HCT116 (cell line): ENCODE measurements at regions not wholly inside any gene's neighbourhood (a gene's known extent, or its start where the extent isn't known, plus 50 kb on each side); places are given as distances from the start of the nearest gene placed in this dataset.

Experiments
- ATAC-seq: fragments of 200-7000 bp; cut with Tn5 transposase; 2 replicates; pipeline ENCODE4 v1.9.1; 2020; ENCODE audit warnings: mild to moderate bottlenecking, moderate library complexity
- BruUV-seq: library from RNA; stranded (reverse); fragments of 400-500 nt; replicated peaks from 2 replicates; lab custom pipeline; 2021; lab: Mats Ljungman, UMichigan
- CTCF ChIA-PET: fragments of 300-600 bp; sonication (Branson Sonifier 250); formaldehyde crosslinking; loops from one replicate; lab custom pipeline; 2021; ENCODE audit warnings: antibody characterized with exemption; lab: Charles Lee
- POLR2A ChIA-PET: fragments of 300-600, 350-600 bp; sonication (Branson Sonifier 250); formaldehyde crosslinking; loops from one replicate; lab custom pipeline; 2021; ENCODE audit warnings: antibody characterized with exemption; lab: Charles Lee
- RAD21 ChIA-PET, 2 experiments: fragments of 300-600 bp; sonication (Branson Sonifier 250); formaldehyde crosslinking; loops; one replicate each; lab custom pipeline; 2023; ENCODE audit warnings: low total read pairs in 2 of 2; ENCODE audit not compliant: uncharacterized antibody in 2 of 2, unreplicated experiment in 2 of 2, low non-redundant PET in 1 of 2; lab: Charles Lee
- DNase-seq: peaks from one replicate; pipeline ENCODE4 v3.0.0-alpha.2; 2010; ENCODE audit warnings: low read depth, low spot score
- H2AFZ ChIP-seq: fragments of 200-600 bp; shearing (Covaris generic), sonication (generic); 2 replicates; pipeline ENCODE4 v1.6.1; 2017; ENCODE audit warnings: low read depth, mixed run types, mixed read lengths, antibody characterized with exemption, low read length; ENCODE audit not compliant: poor library complexity, severe bottlenecking
- H3K27ac ChIP-seq: 2 replicates; pipeline ENCODE4 v1.5.1; 2012; ENCODE audit warnings: low read depth, low read length
- H3K27me3 ChIP-seq: fragments of 200-600 bp; sonication (generic); 2 replicates; pipeline ENCODE4 v1.6.1; 2016; ENCODE audit warnings: mixed run types, low read length, mixed read lengths; ENCODE audit not compliant: insufficient read depth
- H3K36me3 ChIP-seq, 2 experiments: fragments of 200-500 bp in 1 of 2; fragments of 200-600 bp in 1 of 2; sonication (Bioruptor generic) in 1 of 2; sonication (generic) in 1 of 2; 2 replicates each; pipeline versions ENCODE4 v1.5.1 to v1.6.1; 2014 to 2016; ENCODE audit warnings: low read length in 2 of 2, inconsistent platforms in 1 of 2, mixed read lengths in 1 of 2, mixed run types in 1 of 2; ENCODE audit not compliant: insufficient read depth in 2 of 2, control insufficient read depth in 1 of 2
- H3K4me1 ChIP-seq, 2 experiments: fragments of 200-600 bp in 1 of 2; sonication (generic) in 1 of 2; 2 replicates each; pipeline versions ENCODE4 v1.5.1 to v1.6.1; 2012 to 2017; ENCODE audit warnings: low read length in 2 of 2, inconsistent platforms in 1 of 2, mild to moderate bottlenecking in 1 of 2, mixed read lengths in 1 of 2, mixed run types in 1 of 2, moderate library complexity in 1 of 2; ENCODE audit not compliant: insufficient read depth in 2 of 2, control insufficient read depth in 1 of 2
- H3K4me2 ChIP-seq: fragments of 200-600 bp; sonication (generic); 2 replicates; pipeline ENCODE4 v1.6.1; 2017; ENCODE audit warnings: mixed run types, low read length, mixed read lengths
- H3K4me3 ChIP-seq, 2 experiments: fragments of 200-600 bp in 1 of 2; sonication (generic) in 1 of 2; replicated peaks in 1 of 2; 2 replicates each; pipeline ENCODE4 v1.5.1; 2011 to 2016; ENCODE audit warnings: low read length in 2 of 2, control low read depth in 1 of 2, low read depth in 1 of 2, mild to moderate bottlenecking in 1 of 2, mixed read lengths in 1 of 2, mixed run types in 1 of 2
- H3K79me2 ChIP-seq: fragments of 200-600 bp; sonication (generic); 2 replicates; pipeline ENCODE4 v1.6.1; 2017; ENCODE audit warnings: mild to moderate bottlenecking, mixed run types, low read length, moderate library complexity, mixed read lengths; ENCODE audit not compliant: insufficient read depth
- H3K9ac ChIP-seq: fragments of 200-600 bp; sonication (generic); 2 replicates; pipeline ENCODE4 v1.6.1; 2016; ENCODE audit warnings: low read length, mixed read lengths
- H3K9me2 ChIP-seq: fragments of 200-600 bp; sonication (generic), shearing (Covaris generic); 2 replicates; pipeline ENCODE4 v1.6.1; 2017; ENCODE audit warnings: mixed run types, mild to moderate bottlenecking, moderate library complexity; ENCODE audit not compliant: insufficient read depth
- H3K9me3 ChIP-seq, 2 experiments: fragments of 200-500 bp in 1 of 2; fragments of 200-600 bp in 1 of 2; sonication (Bioruptor generic) in 1 of 2; sonication (generic) in 1 of 2; 2 replicates each; pipeline ENCODE4 v1.6.1; 2014 to 2017; ENCODE audit warnings: low read length in 2 of 2, mixed read lengths in 2 of 2, inconsistent platforms in 1 of 2, low read depth in 1 of 2, mild to moderate bottlenecking in 1 of 2, mixed run types in 1 of 2, moderate library complexity in 1 of 2; ENCODE audit not compliant: control insufficient read depth in 1 of 2, insufficient read depth in 1 of 2
- H4K20me1 ChIP-seq: fragments of 200-600 bp; sonication (generic), shearing (Covaris generic); 2 replicates; pipeline ENCODE4 v1.6.1; 2017; ENCODE audit warnings: mixed run types, mild to moderate bottlenecking, moderate library complexity; ENCODE audit not compliant: insufficient read depth
- ATF3 ChIP-seq: IDR thresholded peaks from 2 replicates; pipeline ENCODE4 v1.6.1; 2012
- CEBPB ChIP-seq: IDR thresholded peaks from 2 replicates; pipeline ENCODE4 v1.6.1; 2012; ENCODE audit warnings: low read depth
- CTCF ChIP-seq, 3 experiments: fragments of 200-600 bp in 1 of 3; sonication (generic) in 1 of 3; IDR thresholded peaks in 2 of 3; conservative IDR thresholded peaks in 1 of 3; 2 replicates each; pipeline ENCODE4 v1.5.1; 2012 to 2017; ENCODE audit warnings: low read depth in 2 of 3, low read length in 2 of 3, antibody characterized with exemption in 1 of 3, borderline replicate concordance in 1 of 3, control low read depth in 1 of 3, mild to moderate bottlenecking in 1 of 3, mixed read lengths in 1 of 3, mixed run types in 1 of 3, moderate library complexity in 1 of 3; ENCODE audit not compliant: insufficient read depth in 1 of 3
- EGR1 ChIP-seq: IDR thresholded peaks from 2 replicates; pipeline ENCODE4 v1.6.1; 2012; ENCODE audit warnings: low read depth
- ELF1 ChIP-seq: IDR thresholded peaks from 2 replicates; pipeline ENCODE4 v1.6.1; 2012; ENCODE audit warnings: low read depth, borderline replicate concordance
- EZH2 ChIP-seq: fragments of 200-600 bp; sonication (generic); IDR thresholded peaks from 2 replicates; pipeline ENCODE4 v1.6.1; 2017; ENCODE audit warnings: antibody characterized with exemption, mixed run types
- EZH2phosphoT487 ChIP-seq: fragments of 200-600 bp; IDR thresholded peaks from 2 replicates; pipeline ENCODE4 v1.6.1; 2018; ENCODE audit warnings: antibody characterized with exemption, borderline replicate concordance
- FOSL1 ChIP-seq: IDR thresholded peaks from 2 replicates; pipeline ENCODE4 v1.6.1; 2012; ENCODE audit warnings: low read depth
- JUND ChIP-seq: IDR thresholded peaks from 2 replicates; pipeline ENCODE4 v1.6.1; 2012
- MAX ChIP-seq: IDR thresholded peaks from 2 replicates; pipeline ENCODE4 v1.6.1; 2012
- POLR2AphosphoS5 ChIP-seq: IDR thresholded peaks from 2 replicates; pipeline ENCODE4 v1.6.1; 2011; ENCODE audit warnings: mild to moderate bottlenecking, low read depth, low read length, moderate library complexity
- RAD21 ChIP-seq: IDR thresholded peaks from 2 replicates; pipeline ENCODE4 v1.6.1; 2012; ENCODE audit warnings: low read depth, mild to moderate bottlenecking
- SIN3A ChIP-seq: IDR thresholded peaks from 2 replicates; pipeline ENCODE4 v1.6.1; 2012; ENCODE audit warnings: low read depth
- SP1 ChIP-seq: IDR thresholded peaks from 2 replicates; pipeline ENCODE4 v1.6.1; 2012; ENCODE audit warnings: low read depth
- TCF7L2 ChIP-seq: IDR thresholded peaks from 2 replicates; pipeline ENCODE4 v1.7.0; 2011; ENCODE audit warnings: borderline replicate concordance, inconsistent platforms; ENCODE audit not compliant: insufficient read depth, insufficient read length; ENCODE audit errors: extremely low read depth
- ZBTB33 ChIP-seq: IDR thresholded peaks from 2 replicates; pipeline ENCODE4 v1.6.1; 2011; ENCODE audit warnings: mild to moderate bottlenecking, low read length, moderate library complexity; ENCODE audit not compliant: insufficient replicate concordance; ENCODE audit errors: extremely low read depth
- ZFX ChIP-seq: fragments of 450-650 bp; IDR thresholded peaks from 2 replicates; pipeline ENCODE4 v1.6.1; 2017
- intact Hi-C: fragments of 100-400 bp; cut with micrococcal nuclease; formaldehyde crosslinking; loops from 2 replicates; pipeline ENCODE4 v1.10.0; 2022

GRCh38 chr17:63033142-63033541, 67.1 kb downstream of the TANC2 start:
- CTCF ChIA-PET, result interaction anchor here (1.6 kb wide), 1 partner anchor 9 kb away, joined by 3 read pairs; no protein-coding TSS in a partner anchor
- H3K36me3 ChIP-seq, result no peaks in the 10 kb centered on the region
- H3K27me3 ChIP-seq, result no peaks in the 10 kb centered on the region
- intact Hi-C loops, result no loop called here
- H2AFZ ChIP-seq, result no peak overlapping the region
- H3K4me3 ChIP-seq, result no peak overlapping the region
- no peaks in the 10 kb centered on the region for H3K9me3 ChIP-seq
- H3K27ac ChIP-seq, result no peak overlapping the region
- TF ChIP-seq SP1, result no peak
- TF ChIP-seq POLR2AphosphoS5, result no peak
- TF ChIP-seq EGR1, result no peak
- TF ChIP-seq EZH2, result no peak
- no peak for TF ChIP-seq ATF3
- no peak for TF ChIP-seq JUND
- TF ChIP-seq MAX, result no peak
- TF ChIP-seq ZBTB33, result no peak
- TF ChIP-seq ZFX, result no peak
- TF ChIP-seq CEBPB, result no peak
- TF ChIP-seq CTCF (IDR thresholded peaks at IDR 0.05 in 2 of 3, conservative IDR thresholded peaks at IDR 0.05 in 1 of 3; ENCODE audit: borderline replicate concordance in 1 of 3, insufficient read depth in 1 of 3, low read depth in 2 of 3, low read length in 2 of 3), result no peak
- TF ChIP-seq EZH2phosphoT487, result no peak
- no peak for TF ChIP-seq TCF7L2
- no peak for TF ChIP-seq RAD21
- no peak for TF ChIP-seq FOSL1
- TF ChIP-seq ELF1, result no peak
- TF ChIP-seq SIN3A, result no peak
- H3K9me2 ChIP-seq, result no peaks in the 10 kb centered on the region
- RAD21 ChIA-PET, result no interaction called here
- H4K20me1 ChIP-seq, result no peaks in the 10 kb centered on the region
- H3K9ac ChIP-seq, result no peak overlapping the region
- H3K4me1 ChIP-seq, result peaks cover 12 to 41% of the 10 kb centered on the region in 2 experiments
- DNase-seq (no peak), ATAC-seq (no peak)
- POLR2A ChIA-PET, result interaction anchor here (1.3 kb wide), 1 partner anchor 9 kb away, joined by 4 read pairs; no protein-coding TSS in a partner anchor
- BruUV-seq, result no TSS peak
- H3K79me2 ChIP-seq, result no peaks in the 10 kb centered on the region
- H3K4me2 ChIP-seq, result no peak overlapping the region
